Naive thymus-derived CD8-positive, alpha-beta T cell (primary cell): ENCODE measurements at regions not wholly inside any gene's neighbourhood (a gene's known extent, or its start where the extent isn't known, plus 50 kb on each side); places are given as distances from the start of the nearest gene placed in this dataset.

ENCODE experiments used
- ATAC-seq, 2 donors: fragments of 150-1000 bp; cut with Tn5 transposase in 1 of 2; sonication (Bioruptor Pico), chemical (Tn5 transposase) in 1 of 2; 1 replicate in 1 of 2; 2 replicates in 1 of 2; pipeline ENCODE4 v1.10.0; 2021; ENCODE audit warnings: mild to moderate bottlenecking in 2 of 2, moderate library complexity in 2 of 2
- POLR2A ChIA-PET: fragments of 350-600 bp; sonication (Branson Sonifier 250); formaldehyde crosslinking; loops from one replicate; lab custom pipeline; 2021; ENCODE audit warnings: antibody characterized with exemption; lab: Charles Lee
- DNase-seq, 10 donors: peaks; one replicate each; pipeline versions ENCODE4 v3.0.0 to v3.0.0-alpha.2; 2020 to 2022
- H3K27ac Mint-ChIP-seq, 10 donors: one replicate each; pipeline ENCODE4 v1.8.0; 2020 to 2022; ENCODE audit warnings: mild to moderate bottlenecking in 10 of 10, mixed read lengths in 10 of 10, moderate library complexity in 4 of 10, inconsistent platforms in 1 of 10
- H3K27me3 Mint-ChIP-seq, 5 donors: one replicate each; pipeline ENCODE4 v1.8.0; 2021 to 2022; ENCODE audit warnings: mixed read lengths in 5 of 5
- H3K36me3 Mint-ChIP-seq, 3 donors: one replicate each; pipeline ENCODE4 v1.8.0; 2020 to 2022; ENCODE audit warnings: mixed read lengths in 3 of 3, mild to moderate bottlenecking in 2 of 3, inconsistent platforms in 1 of 3
- H3K4me1 Mint-ChIP-seq, 4 donors: one replicate each; pipeline ENCODE4 v1.8.0; 2021 to 2022; ENCODE audit warnings: mixed read lengths in 4 of 4
- H3K4me3 Mint-ChIP-seq, 10 donors: one replicate each; pipeline ENCODE4 v1.8.0; 2020 to 2022; ENCODE audit warnings: mild to moderate bottlenecking in 10 of 10, mixed read lengths in 10 of 10, moderate library complexity in 6 of 10, inconsistent platforms in 1 of 10
- H3K9me3 Mint-ChIP-seq, 9 donors: one replicate each; pipeline ENCODE4 v1.8.0; 2020 to 2022; ENCODE audit warnings: mixed read lengths in 9 of 9, mild to moderate bottlenecking in 3 of 9, inconsistent platforms in 1 of 9, moderate library complexity in 1 of 9

DNA sequence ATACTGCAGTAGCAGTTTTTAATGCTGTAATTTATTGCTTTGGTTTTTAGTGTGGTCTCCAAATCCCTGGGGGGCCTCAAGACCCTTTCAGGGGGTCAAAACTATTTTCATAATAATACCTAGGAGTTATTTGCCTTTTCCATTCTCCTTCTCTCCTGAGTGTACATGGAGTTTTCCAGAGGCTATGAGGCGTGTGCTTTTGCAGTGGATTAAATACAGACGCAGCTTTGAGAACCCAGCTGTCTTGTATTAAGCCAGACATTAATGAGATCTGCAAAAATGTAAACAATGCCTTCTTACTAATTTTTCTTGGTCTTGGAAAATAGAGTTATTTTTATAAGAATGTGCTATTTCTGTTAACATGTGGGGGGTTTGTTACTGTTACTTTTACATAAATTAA, 68.6 kb downstream of the SLC25A47 start:
- H3K4me1 Mint-ChIP-seq: peaks cover 20 to 35% (median 28%) of the 10 kb centered on the region in 4 donors
- no peak overlapping the region for H3K27ac Mint-ChIP-seq
- H3K4me3 Mint-ChIP-seq: no peak overlapping the region
- ATAC-seq: no peak
- POLR2A ChIA-PET: no interaction called here
- peaks cover 0 to 12% (median 0%) of the 10 kb centered on the region in 3 donors for H3K36me3 Mint-ChIP-seq
- H3K9me3 Mint-ChIP-seq: no peaks in the 10 kb centered on the region
- H3K27me3 Mint-ChIP-seq: no peaks in the 10 kb centered on the region
- DNase-seq: no peak

DNA sequence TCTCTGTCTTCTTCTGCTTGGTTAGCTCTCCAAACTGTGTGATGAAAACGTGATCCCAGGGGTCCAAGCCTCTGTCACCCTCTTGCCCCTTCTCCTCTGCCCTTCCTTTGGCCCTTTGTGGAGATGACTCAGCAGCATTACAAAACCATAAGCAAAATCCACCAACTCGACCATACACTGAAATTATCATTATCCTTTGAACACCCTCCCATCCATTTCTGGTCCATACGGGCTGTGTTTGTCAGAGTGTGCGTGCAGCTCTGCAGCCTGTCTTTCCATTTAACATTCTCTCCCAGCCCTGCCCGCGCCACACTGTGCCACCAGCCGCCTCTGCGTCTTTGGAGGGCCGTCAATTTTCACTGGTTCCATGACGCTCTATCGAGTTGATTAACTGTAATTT, 69.2 kb downstream of the SLC25A47 start:
- Mint-ChIP-seq H3K4me3 (no peak overlapping the region), H3K27me3 (no peaks in the 10 kb centered on the region), H3K9me3 (no peaks in the 10 kb centered on the region), H3K27ac (no peak overlapping the region), H3K4me1 (peaks cover 22 to 35% (median 28%) of the 10 kb centered on the region in 4 donors), H3K36me3 (peaks cover 0 to 16% (median 1%) of the 10 kb centered on the region in 3 donors)
- POLR2A ChIA-PET: no interaction called here
- DNase-seq: no peak
- ATAC-seq: no peak

DNA sequence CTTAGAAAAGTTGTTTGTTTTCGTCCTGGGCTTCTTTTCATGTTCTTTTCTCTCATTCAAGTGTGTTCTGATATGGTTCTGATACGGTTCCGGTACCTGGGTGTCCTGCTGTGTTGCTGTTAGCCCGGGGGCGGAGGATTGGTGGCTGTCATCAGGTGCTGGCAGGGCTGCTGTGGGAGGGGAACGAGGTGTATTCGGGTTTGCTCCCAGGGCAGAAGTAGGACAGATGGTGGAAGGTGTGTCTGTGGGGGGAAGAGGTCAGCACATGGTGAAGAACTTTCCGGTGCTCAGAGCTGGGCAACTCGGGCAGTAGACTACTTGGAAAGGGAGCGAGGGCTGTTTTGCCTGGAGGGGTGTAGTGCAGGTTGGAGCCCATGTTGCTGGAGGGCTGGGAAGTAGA, 70.2 kb downstream of the SLC25A47 start:
- no peak for DNase-seq
- Mint-ChIP-seq H3K36me3 (peaks cover 0 to 18% (median 3%) of the 10 kb centered on the region in 3 donors), H3K27ac (peak overlapping the region in 2 of 10 donors; percentile 35 to 72), H3K27me3 (no peaks in the 10 kb centered on the region), H3K4me3 (no peak overlapping the region), H3K9me3 (no peaks in the 10 kb centered on the region), H3K4me1 (peaks cover 21 to 27% (median 22%) of the 10 kb centered on the region in 4 donors)
- POLR2A ChIA-PET: interaction anchor here (0.6 kb wide), 1 partner anchor 123 kb away, joined by 5 read pairs; no protein-coding TSS in a partner anchor
- ATAC-seq: no peak

DNA sequence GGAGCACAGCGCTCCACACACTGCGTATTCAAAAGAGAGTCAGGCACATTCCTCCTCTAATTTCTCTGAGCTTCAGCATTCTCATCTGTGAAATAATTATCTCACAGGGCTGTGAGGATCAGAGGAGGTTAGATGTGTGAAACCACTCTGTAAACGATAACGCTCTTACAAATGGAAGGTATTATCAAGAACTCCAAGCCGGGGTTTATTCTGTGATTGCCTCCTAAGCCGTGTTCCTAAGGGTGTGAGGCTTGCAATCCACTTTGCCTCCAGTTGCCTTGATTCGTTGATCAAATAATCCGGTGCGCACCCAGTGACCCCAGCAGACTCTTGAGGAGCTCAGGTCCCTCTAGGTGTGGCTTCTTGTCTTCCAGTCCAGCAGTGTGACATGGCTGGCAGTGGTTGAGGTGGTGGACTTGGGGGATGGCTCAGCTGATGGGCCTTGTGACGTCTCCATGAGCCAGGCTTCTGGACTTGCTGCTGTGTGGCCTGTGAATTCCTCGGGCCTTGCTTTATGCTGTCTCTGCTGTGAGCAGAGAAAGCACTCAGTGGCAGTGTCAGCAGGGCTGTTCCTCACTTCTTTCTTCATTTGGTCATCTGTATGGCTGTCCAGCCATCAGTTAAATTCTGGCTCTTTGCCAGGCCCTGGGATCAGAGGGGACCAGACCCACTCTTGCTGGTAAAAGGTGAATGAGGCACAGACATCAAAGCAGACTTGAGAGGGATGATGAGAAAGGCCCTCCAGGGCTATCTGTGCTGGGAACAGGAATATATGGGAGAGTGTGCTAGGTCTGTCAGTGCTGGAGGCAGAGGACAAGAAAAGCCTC, 71.0 kb downstream of the SLC25A47 start:
- no peak for ATAC-seq
- POLR2A ChIA-PET: interaction anchor here (0.6 kb wide), 1 partner anchor 123 kb away, joined by 5 read pairs; no protein-coding TSS in a partner anchor
- H3K4me3 Mint-ChIP-seq: no peak overlapping the region

DNA sequence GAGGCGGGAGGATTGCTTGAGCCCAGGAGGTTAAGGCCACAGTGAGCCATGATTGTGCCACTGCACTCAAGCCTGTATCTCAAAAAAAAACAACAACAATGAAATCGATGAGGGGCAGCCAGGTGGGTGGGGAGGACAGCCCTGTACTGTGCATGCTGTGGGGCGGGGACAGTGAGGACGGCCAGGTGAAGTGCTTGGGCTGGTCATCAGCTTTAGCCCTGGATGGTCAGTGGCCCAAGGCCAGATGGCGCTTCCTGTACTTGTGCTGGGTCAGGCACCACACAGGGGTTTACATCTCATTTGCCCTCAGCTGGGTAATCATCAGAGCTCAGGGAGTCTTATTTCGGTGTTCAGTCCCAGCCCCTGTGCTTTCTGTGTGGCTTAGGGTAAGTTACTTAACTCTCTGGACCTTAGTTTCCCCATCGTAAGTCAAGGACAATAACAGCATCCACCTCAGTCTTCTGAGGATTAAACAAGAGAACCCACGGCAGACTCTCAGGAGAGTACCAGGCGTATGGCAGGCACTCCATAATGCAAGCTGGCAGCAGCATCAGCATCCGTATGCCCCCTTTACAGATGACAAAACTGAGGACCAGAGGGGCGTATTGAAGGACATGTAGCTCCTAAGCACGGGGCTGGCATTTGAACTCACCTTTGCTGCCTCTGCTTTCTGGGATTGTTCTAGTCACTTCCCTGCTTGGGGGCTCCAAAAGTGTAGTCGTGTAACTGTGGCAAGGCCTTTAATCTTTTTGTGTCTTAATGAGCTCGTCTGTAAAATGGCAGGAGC, 71.9 kb downstream of the SLC25A47 start:
- Mint-ChIP-seq H3K4me3 (no peak overlapping the region), H3K4me1 (peaks cover 17 to 24% (median 21%) of the 10 kb centered on the region in 4 donors), H3K27me3 (no peaks in the 10 kb centered on the region), H3K36me3 (peaks cover 0 to 17% (median 3%) of the 10 kb centered on the region in 3 donors), H3K27ac (no peak overlapping the region), H3K9me3 (no peaks in the 10 kb centered on the region)
- ATAC-seq (no peak), DNase-seq (no peak)
- POLR2A ChIA-PET: interaction anchor here (0.6 kb wide), 1 partner anchor 41 kb away, joined by 4 read pairs; no protein-coding TSS in a partner anchor

More for the DNA sequence above, 71.0 kb downstream of the SLC25A47 start:
- Mint-ChIP-seq H3K4me1 (peaks cover 17 to 23% (median 19%) of the 10 kb centered on the region in 4 donors), H3K9me3 (no peaks in the 10 kb centered on the region), H3K27ac (peak overlapping the region in 2 of 10 donors; percentile 15 to 42), H3K36me3 (peaks cover 0 to 20% (median 3%) of the 10 kb centered on the region in 3 donors), H3K27me3 (no peaks in the 10 kb centered on the region)
- no peak for DNase-seq

DNA sequence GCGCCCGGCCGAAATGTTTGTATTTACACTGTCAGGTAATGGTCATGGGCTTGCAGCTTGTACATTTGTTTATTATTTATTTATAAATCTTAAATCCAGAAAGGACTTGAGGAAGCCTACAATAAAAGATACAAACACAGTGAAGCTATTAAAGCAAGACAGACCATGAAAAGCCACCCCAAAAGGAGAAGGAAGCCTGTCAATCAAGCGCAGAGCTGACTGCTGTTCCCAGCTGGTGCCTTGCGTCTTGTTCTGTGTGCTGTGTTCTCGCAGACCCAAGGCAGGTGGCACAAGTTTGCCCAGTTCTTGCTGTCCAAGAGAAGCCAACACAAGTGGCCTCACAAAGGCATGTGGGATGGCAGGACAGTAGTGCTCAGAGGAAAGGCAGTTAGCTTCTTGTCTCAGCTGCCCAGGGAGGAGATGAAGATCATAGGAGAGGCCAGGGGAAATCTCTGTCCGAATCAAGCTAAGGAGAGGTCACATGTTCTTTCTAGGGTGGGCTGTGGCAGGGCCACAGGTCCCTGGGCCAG, 73.2 kb downstream of the SLC25A47 start:
- H3K9me3 Mint-ChIP-seq: no peaks in the 10 kb centered on the region
- no peak for ATAC-seq
- DNase-seq: no peak
- H3K27ac Mint-ChIP-seq: no peak overlapping the region
- H3K4me3 Mint-ChIP-seq: no peak overlapping the region
- POLR2A ChIA-PET: no interaction called here
- no peaks in the 10 kb centered on the region for H3K27me3 Mint-ChIP-seq
- peaks cover 0 to 17% (median 3%) of the 10 kb centered on the region in 3 donors for H3K36me3 Mint-ChIP-seq
- H3K4me1 Mint-ChIP-seq: peaks cover 8 to 24% (median 15%) of the 10 kb centered on the region in 4 donors

DNA sequence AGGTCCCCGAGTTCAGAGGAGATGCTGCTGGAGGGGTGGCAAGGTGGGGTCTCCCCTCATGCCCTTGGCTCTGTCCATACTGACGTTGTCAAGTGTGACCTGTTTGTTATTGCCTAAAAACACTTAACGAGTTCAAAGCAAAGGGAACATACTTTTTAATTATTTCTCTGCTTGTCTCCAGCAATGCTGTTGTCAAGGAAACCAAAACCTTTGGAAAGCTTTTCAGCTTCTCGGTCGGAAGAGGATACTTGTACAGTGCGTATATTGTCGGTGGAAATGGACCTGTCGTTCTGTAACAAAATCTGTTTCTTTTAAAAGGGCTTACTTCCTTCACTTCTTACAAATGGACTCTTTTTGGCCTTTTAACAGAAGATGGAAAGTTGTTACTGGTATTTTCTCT, 73.9 kb downstream of the SLC25A47 start:
- peaks cover 7 to 24% (median 15%) of the 10 kb centered on the region in 4 donors for H3K4me1 Mint-ChIP-seq
- no peak for DNase-seq
- H3K27ac Mint-ChIP-seq: no peak overlapping the region
- POLR2A ChIA-PET: no interaction called here
- H3K27me3 Mint-ChIP-seq: no peaks in the 10 kb centered on the region
- H3K36me3 Mint-ChIP-seq: peaks cover 0 to 17% (median 3%) of the 10 kb centered on the region in 3 donors
- no peak overlapping the region for H3K4me3 Mint-ChIP-seq
- no peaks in the 10 kb centered on the region for H3K9me3 Mint-ChIP-seq
- no peak for ATAC-seq

DNA sequence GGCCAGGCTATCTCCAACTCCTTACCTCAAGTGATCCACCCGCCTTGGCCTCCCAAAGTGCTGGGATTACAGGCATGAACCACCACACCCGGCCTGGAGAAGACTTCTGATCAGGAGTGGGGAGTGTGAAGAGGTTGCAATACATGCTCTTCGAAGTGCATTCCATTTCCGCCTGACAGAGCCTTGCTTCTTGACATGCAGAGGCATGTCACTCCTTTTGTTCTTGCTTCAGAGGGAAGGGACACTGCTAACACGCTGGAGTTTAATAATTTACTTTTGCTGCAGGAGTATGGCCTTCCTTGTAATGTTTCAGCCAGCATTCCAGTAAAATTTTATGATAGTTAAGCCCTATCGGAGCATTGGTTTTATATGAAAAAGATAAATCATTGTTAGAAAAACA, 74.9 kb downstream of the SLC25A47 start:
- no peak for DNase-seq
- H3K27me3 Mint-ChIP-seq: no peaks in the 10 kb centered on the region
- no peak for ATAC-seq
- POLR2A ChIA-PET: no interaction called here
- no peak overlapping the region for H3K27ac Mint-ChIP-seq
- no peaks in the 10 kb centered on the region for H3K9me3 Mint-ChIP-seq
- peaks cover 0 to 13% (median 3%) of the 10 kb centered on the region in 3 donors for H3K36me3 Mint-ChIP-seq
- peaks cover 7 to 24% (median 14%) of the 10 kb centered on the region in 4 donors for H3K4me1 Mint-ChIP-seq
- H3K4me3 Mint-ChIP-seq: no peak overlapping the region

DNA sequence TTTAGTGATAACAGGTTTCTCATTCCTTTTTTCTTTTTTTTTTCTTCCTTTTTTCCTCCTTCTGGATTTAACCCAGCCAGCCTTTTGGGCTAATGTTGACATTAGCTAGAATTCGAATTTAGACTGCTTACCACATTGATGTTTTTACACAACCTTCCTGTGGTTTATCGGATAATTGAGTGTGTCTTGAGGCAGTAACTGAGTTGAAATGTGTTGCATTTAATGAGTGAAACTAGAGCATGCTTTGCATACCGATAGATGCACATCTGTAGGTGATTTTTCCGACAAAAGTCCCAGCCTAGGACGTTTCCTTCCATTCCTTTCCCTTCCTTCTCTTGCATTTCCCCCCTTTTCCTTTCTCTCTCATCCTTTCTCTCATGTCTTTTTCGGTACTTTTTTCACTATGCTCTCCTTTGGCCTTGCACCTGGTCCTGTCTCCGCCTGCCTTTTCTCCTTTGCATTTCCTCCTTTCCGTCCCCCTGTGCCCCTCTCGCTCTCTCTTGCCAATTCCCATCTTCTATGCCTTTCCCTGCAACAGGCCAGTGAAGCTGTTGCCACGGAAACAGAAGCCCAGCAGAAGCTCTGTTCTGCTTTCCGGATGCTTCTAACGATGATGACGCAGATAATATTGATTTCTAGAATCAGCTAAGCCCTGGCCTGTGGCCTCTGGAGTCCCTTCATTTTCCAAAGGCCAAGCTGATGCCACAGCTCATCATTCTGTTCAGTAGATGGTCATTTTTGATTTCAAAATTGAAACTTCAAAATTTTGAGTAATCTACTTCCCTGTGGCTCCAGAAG, 76.1 kb downstream of the SLC25A47 start:
- H3K9me3 Mint-ChIP-seq: no peaks in the 10 kb centered on the region
- peaks cover 0 to 13% (median 3%) of the 10 kb centered on the region in 3 donors for H3K36me3 Mint-ChIP-seq
- H3K27ac Mint-ChIP-seq: peak overlapping the region in 1 of 10 donors; percentile 42
- no peak for DNase-seq
- POLR2A ChIA-PET: no interaction called here
- peak overlapping the region in 1 of 10 donors; percentile 8 for H3K4me3 Mint-ChIP-seq
- H3K27me3 Mint-ChIP-seq: no peaks in the 10 kb centered on the region
- ATAC-seq: no peak
- H3K4me1 Mint-ChIP-seq: peaks cover 11 to 25% (median 15%) of the 10 kb centered on the region in 4 donors

DNA sequence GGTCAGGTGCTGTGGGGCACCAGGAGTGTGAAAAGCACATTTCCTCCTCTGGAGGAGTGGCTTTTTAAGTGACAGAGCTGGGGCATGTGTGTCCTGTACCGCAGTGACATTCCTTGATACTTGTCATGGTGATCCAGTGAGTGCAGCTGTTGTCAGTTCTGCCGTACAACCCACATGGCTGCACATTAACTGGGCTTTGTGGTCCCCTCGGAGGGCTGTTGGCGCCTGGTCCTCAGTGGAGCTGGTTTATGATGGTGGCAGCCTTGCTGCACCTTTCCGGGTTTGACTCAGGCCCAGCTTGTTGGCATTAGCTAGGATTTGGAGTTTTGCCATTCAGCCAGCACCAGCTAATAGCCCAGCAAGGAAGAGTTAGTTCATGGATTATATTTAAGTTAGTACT, 77.0 kb downstream of the SLC25A47 start:
- H3K9me3 Mint-ChIP-seq: no peaks in the 10 kb centered on the region
- H3K4me3 Mint-ChIP-seq: no peak overlapping the region
- no peak for DNase-seq
- no peaks in the 10 kb centered on the region for H3K27me3 Mint-ChIP-seq
- H3K4me1 Mint-ChIP-seq: peaks cover 13 to 28% (median 17%) of the 10 kb centered on the region in 4 donors
- H3K36me3 Mint-ChIP-seq: peaks cover 0 to 10% (median 3%) of the 10 kb centered on the region in 3 donors
- no peak overlapping the region for H3K27ac Mint-ChIP-seq
- POLR2A ChIA-PET: no interaction called here
- no peak for ATAC-seq

DNA sequence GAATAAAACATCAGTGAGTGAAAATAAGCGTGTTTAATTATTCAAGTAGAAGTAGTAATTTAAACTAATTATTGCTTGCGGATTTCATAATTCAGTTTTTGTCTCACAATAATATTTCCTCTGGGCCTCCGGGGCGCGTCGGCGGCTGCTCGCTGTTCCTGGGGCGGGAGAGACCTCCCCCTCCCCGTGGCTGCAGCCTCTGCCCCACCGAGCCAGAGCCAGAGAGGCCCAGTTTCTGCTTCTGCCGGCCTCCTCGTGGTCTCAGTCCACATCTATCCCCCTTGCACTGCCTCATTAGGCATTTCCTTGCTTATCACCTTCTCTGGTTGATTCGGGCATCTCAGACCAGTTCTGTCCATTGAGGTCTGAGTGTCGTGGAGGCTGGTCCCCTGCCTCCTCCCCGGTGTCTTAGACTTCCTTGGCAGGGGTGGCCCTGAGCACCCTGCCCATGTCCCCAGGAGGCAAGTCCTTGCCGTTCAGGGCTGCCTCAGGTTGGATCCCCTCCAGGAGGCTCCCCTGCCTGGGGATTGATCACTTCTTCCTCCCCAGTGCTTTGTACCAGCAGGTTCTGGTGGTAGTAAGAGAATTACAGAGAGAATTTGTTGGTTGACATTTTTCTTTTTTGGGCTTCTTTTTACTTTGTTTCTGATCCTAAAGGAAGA, 78.0 kb downstream of the SLC25A47 start:
- peaks cover 0 to 10% (median 3%) of the 10 kb centered on the region in 3 donors for H3K36me3 Mint-ChIP-seq
- DNase-seq (no peak), ATAC-seq (no peak)
- peak overlapping the region in 1 of 10 donors; percentile 83 for H3K27ac Mint-ChIP-seq
- peaks cover 21 to 36% (median 25%) of the 10 kb centered on the region in 4 donors for H3K4me1 Mint-ChIP-seq
- no peaks in the 10 kb centered on the region for H3K27me3 Mint-ChIP-seq
- POLR2A ChIA-PET: no interaction called here
- no peak overlapping the region for H3K4me3 Mint-ChIP-seq
- H3K9me3 Mint-ChIP-seq: no peaks in the 10 kb centered on the region
